Calu3 (cell line): ENCODE measurements at regions not wholly inside any gene's neighbourhood (a gene's known extent, or its start where the extent isn't known, plus 50 kb on each side); places are given as distances from the start of the nearest gene placed in this dataset.
"Not testable (repeated sequence)": the region's sequence is repeated elsewhere in the genome, so short reads cannot be mapped to it uniquely, and the experiment has no call there.

Experiments
- BruUV-seq: library from RNA; stranded (reverse); fragments of 400-500 nt; replicated peaks from 2 replicates; lab custom pipeline; 2021; lab: Mats Ljungman, UMichigan
- CTCF ChIA-PET: fragments of 300-600 bp; sonication (Branson Sonifier 250); formaldehyde crosslinking; loops from one replicate; lab custom pipeline; 2022; ENCODE audit warnings: antibody characterized with exemption; lab: Charles Lee
- DNase-seq: peaks from one replicate; pipeline ENCODE4 v3.0.0; 2022
- H3K27ac Mint-ChIP-seq: one replicate; pipeline ENCODE4 v1.8.0; 2022; ENCODE audit warnings: mixed read lengths; ENCODE audit not compliant: unreplicated experiment
- H3K27me3 Mint-ChIP-seq: one replicate; pipeline ENCODE4 v1.8.0; 2022; ENCODE audit warnings: mixed read lengths; ENCODE audit not compliant: unreplicated experiment
- H3K36me3 Mint-ChIP-seq: one replicate; pipeline ENCODE4 v1.8.0; 2022; ENCODE audit warnings: mild to moderate bottlenecking, moderate library complexity, mixed read lengths; ENCODE audit not compliant: insufficient read depth, unreplicated experiment
- H3K4me1 Mint-ChIP-seq: one replicate; pipeline ENCODE4 v1.8.0; 2022; ENCODE audit warnings: mild to moderate bottlenecking, low read depth, mixed read lengths; ENCODE audit not compliant: unreplicated experiment
- H3K4me3 Mint-ChIP-seq: one replicate; pipeline ENCODE4 v1.8.0; 2022; ENCODE audit warnings: mild to moderate bottlenecking, low read depth, moderate library complexity, mixed read lengths; ENCODE audit not compliant: unreplicated experiment
- H3K9me3 Mint-ChIP-seq: one replicate; pipeline ENCODE4 v1.8.0; 2022; ENCODE audit warnings: low read depth, mixed read lengths; ENCODE audit not compliant: unreplicated experiment
- intact Hi-C: fragments of 100-400 bp; cut with micrococcal nuclease; formaldehyde crosslinking; loops from one replicate; pipeline ENCODE4 v1.10.0; 2022; ENCODE audit not compliant: unreplicated experiment

DNA sequence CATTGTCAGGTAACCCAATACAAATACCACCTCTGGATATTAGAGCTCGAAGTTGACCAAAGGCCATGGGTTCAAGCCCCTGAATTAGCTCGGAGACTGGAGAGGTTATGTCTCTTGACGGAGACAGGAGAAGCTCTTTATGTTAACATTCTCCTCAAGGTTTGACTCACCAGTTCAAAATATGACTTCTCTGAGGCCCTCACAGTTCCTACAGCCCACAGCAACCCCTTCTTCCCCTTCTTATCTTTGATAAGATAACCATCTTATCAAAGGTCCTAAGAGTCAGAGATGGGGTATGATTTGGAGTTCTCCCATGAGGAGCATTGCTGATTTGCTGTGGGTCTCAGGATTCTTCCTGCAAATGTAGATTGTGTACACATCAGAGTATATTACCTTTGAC is 246.6 kb downstream of the UBE2NL start:
- H3K27ac Mint-ChIP-seq, H3K4me1 Mint-ChIP-seq, CTCF ChIA-PET, DNase-seq, intact Hi-C loops, H3K27me3 Mint-ChIP-seq, H3K9me3 Mint-ChIP-seq, BruUV-seq, H3K36me3 Mint-ChIP-seq, H3K4me3 Mint-ChIP-seq: not testable (repeated sequence)

DNA sequence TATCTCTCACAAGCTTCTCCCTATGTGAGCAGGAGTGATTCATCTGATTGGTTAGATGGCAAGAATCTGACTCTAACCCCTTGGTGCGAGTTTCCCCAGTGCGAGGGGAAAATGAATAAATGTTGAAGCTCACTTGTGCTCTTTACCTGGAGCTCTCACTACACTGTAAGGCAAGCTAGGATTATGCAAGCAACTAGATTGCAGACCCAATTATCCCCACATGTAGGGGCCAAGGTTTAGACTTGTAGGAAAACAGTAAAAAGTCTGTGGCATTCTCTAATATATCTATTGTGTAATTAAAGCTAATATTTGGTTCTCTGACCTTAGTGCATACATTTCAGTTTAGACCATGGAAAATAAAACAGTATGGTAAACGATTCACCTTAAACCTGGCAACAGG is 247.2 kb downstream of the UBE2NL start:
- BruUV-seq, H3K36me3 Mint-ChIP-seq, H3K27ac Mint-ChIP-seq, H3K4me1 Mint-ChIP-seq, H3K27me3 Mint-ChIP-seq, intact Hi-C loops, CTCF ChIA-PET, H3K9me3 Mint-ChIP-seq, H3K4me3 Mint-ChIP-seq, DNase-seq: not testable (repeated sequence)

DNA sequence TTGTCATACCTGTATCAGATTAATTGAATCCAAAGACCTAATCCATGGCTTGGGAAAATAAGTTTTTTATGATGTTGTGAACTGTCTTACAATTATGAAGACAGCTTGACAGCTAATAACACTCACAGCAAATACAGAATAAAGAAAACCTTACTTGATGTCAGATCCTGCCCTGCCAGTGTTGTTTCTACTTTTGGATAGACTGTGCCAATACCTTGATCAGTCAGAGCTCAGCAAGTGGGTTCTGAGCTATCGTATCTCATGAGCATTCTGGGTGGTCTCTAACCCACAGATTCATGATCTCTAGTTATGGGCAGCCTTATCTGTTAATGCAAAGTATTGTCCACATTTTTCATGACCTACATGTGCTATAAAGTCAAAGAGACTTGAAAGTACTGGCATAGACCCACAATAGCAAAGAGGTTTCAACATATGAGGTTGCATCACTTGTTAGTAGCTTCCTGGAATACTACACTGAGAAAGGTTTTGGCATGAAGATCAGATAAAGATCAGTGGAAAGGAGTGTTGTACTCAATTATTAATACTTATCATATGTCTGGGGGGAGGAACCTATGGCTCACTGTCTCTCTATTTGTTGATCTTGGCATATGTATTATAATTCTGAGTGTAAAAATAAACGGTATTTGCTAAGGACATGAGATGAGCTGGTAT is 250.7 kb downstream of the UBE2NL start:
- H3K4me1 Mint-ChIP-seq, H3K27ac Mint-ChIP-seq, H3K36me3 Mint-ChIP-seq, BruUV-seq, DNase-seq, intact Hi-C loops, H3K9me3 Mint-ChIP-seq, CTCF ChIA-PET, H3K27me3 Mint-ChIP-seq, H3K4me3 Mint-ChIP-seq: not testable (repeated sequence)

DNA sequence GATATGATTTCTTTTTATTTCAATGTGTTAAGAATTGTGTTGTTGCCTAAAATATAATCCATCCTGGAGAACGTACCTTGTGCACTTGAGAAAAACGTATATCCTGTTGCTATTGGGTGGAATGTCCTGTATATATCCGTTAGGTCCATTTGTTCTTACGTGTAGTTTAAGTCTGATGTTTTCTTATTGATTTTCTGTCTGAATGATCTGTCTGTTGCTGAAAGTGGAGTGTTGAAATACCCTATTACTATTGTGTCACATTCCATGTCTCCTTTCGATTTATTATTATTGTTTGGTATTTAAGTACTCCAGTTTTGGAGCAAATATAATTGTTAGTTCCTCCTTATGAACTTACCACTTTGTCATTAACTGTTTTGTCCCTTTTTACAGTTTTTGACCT is 270.6 kb downstream of the UBE2NL start:
- H3K4me1 Mint-ChIP-seq, intact Hi-C loops, H3K4me3 Mint-ChIP-seq, BruUV-seq, H3K9me3 Mint-ChIP-seq, H3K27me3 Mint-ChIP-seq, H3K36me3 Mint-ChIP-seq, CTCF ChIA-PET, DNase-seq, H3K27ac Mint-ChIP-seq: not testable (repeated sequence)

DNA sequence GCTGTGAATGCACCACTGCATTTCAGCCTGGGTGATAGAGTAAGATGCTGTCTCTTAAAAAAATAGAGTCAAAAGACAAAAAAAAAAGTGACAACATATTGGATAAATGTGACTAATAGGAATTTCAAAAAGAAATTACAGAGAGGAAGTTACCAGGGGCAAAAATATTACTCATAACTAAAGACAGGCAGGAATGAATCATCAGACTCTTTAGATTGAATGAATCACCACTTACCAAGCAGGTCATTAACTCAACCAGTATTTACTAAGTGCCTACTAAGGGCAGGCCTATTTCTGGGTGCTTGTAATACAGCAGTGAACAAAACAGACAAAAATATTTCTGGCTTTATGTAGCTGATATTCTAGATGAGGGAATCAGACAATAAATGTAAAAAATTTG is 301.3 kb downstream of the UBE2NL start:
- intact Hi-C loops, BruUV-seq, H3K27me3 Mint-ChIP-seq, CTCF ChIA-PET, H3K27ac Mint-ChIP-seq, H3K36me3 Mint-ChIP-seq, DNase-seq, H3K4me3 Mint-ChIP-seq, H3K4me1 Mint-ChIP-seq, H3K9me3 Mint-ChIP-seq: not testable (repeated sequence)

DNA sequence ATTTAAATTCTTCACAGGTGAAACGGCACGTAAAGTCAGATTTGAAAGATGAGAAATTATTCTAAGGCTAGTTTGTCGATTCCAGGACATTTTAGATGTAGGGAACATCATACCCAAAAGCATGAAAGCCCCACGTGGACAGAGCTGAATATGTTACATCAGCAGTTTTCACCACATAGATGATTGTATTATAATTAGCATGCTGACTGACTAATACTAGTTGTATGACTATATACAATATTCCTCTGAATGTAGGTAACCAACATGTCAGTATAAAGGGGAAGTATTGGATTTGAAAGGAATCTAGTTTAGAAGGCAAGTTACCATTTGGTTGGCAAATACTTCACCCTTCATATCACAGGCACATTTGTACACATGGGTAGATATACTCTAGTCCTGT is 304.6 kb downstream of the UBE2NL start:
- H3K9me3 Mint-ChIP-seq, DNase-seq, H3K4me3 Mint-ChIP-seq, BruUV-seq, H3K27me3 Mint-ChIP-seq, intact Hi-C loops, H3K27ac Mint-ChIP-seq, CTCF ChIA-PET, H3K4me1 Mint-ChIP-seq, H3K36me3 Mint-ChIP-seq: not testable (repeated sequence)

DNA sequence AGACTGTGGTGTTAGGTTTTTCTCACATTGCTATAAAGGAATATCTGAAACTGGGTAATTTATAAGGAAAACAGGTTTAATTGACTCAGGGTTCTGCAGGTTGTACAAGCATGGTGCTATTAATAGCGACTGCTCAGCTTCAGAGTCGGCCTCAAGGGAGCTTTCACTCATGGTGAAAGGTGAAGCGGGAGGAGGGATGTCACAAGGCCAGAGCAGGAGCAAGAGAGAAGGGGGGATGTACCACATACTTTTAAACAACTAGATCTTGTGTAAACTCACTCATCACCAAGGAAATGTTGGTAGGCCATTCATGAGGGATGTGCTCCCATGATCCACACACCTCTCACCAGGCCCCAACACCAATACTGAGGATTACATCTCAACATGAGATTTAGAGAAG is 313.2 kb downstream of the UBE2NL start:
- H3K4me3 Mint-ChIP-seq, H3K27ac Mint-ChIP-seq, DNase-seq, intact Hi-C loops, BruUV-seq, H3K4me1 Mint-ChIP-seq, CTCF ChIA-PET, H3K9me3 Mint-ChIP-seq, H3K27me3 Mint-ChIP-seq, H3K36me3 Mint-ChIP-seq: not testable (repeated sequence)

DNA sequence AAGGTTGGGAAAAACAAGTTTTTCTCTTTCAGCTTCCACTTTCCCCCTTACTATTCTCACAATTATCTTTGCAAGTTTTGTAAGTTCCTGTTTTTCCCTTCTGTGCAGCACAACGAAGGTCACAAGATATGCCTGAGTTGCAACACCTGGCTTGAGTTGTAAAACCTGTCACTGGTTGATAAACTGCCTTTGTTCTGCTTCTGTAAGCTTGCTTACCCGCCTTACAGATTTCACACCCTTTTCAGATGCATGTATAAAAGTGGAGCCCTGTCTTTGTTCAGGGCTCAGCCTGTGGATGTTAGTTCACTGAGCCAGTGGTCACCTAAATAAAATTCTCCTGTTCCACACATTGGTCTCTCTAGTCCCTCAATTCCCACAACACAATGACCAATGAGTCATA is 318.9 kb downstream of the UBE2NL start:
- not testable (repeated sequence) for DNase-seq

DNA sequence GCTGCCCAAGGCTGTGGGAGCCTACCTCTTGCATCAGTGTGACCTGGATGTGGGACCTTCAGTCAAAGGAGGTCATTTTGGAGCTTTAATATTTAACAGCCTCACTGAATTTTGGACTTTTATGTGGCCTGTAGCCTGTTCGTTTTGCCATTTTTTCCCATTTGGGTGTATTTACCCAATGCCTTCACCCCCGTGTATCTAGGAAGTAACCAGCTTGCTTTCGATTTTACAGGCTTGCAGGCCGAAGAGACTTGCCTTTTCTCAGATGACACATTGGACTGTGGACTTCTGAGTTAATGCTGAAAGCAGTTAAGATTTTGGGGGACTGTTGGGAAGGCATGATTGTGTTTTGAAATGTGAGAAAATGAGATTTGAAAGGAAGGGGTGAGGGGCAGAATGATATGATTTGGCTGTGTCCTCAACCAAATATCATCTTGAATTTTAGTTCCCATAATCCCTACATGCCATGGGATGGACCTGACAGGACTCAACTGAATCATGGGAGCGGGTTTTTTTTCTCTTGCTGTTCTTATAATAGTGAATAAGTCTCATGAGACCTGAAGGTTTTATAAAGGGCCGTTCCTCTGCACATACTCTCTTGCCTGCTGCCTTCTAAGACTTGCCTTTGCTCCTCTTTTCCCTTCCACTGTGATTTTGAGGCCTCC is 324.6 kb downstream of the UBE2NL start:
- BruUV-seq, H3K9me3 Mint-ChIP-seq, CTCF ChIA-PET, H3K36me3 Mint-ChIP-seq, intact Hi-C loops, H3K27ac Mint-ChIP-seq, H3K4me3 Mint-ChIP-seq, DNase-seq, H3K4me1 Mint-ChIP-seq, H3K27me3 Mint-ChIP-seq: not testable (repeated sequence)

More for the DNA sequence above, 318.9 kb downstream of the UBE2NL start:
- intact Hi-C loops, H3K9me3 Mint-ChIP-seq, H3K27me3 Mint-ChIP-seq, H3K4me1 Mint-ChIP-seq, H3K4me3 Mint-ChIP-seq, BruUV-seq, CTCF ChIA-PET, H3K27ac Mint-ChIP-seq, H3K36me3 Mint-ChIP-seq: not testable (repeated sequence)
